Right cardiac atrium (tissue), 5 donors: ENCODE measurements at regions not wholly inside any gene's neighbourhood (a gene's known extent, or its start where the extent isn't known, plus 50 kb on each side); places are given as distances from the start of the nearest gene placed in this dataset.
A peak's percentile ranks its signal among the peaks of the same experiment; 100 is the strongest.

Experiments
- ATAC-seq, 2 donors: fragments of 200-7000 bp; cut with Tn5 transposase; one replicate each; pipeline versions ENCODE4 v1.8.0 to v1.9.1; 2020; ENCODE audit warnings: moderate library complexity in 2 of 2, mild to moderate bottlenecking in 1 of 2
- DNase-seq, 3 donors: peaks; one replicate each; pipeline ENCODE4 v3.0.0-alpha.2; 2020
- H3K27ac ChIP-seq: one replicate; pipeline ENCODE4 v1.5.1; 2013; ENCODE audit warnings: mild to moderate bottlenecking, low read length, control low read depth, moderate library complexity
- H3K27me3 ChIP-seq: one replicate; pipeline ENCODE4 v1.6.1; 2013; ENCODE audit not compliant: control insufficient read depth, insufficient read depth
- H3K4me1 ChIP-seq: one replicate; pipeline ENCODE4 v1.6.1; 2013; ENCODE audit warnings: low read length; ENCODE audit not compliant: control insufficient read depth, insufficient read depth
- H3K4me3 ChIP-seq: one replicate; pipeline ENCODE4 v1.5.1; 2013; ENCODE audit warnings: low read length, control low read depth
- H3K9me3 ChIP-seq: one replicate; pipeline ENCODE4 v1.6.1; 2013; ENCODE audit warnings: low read length; ENCODE audit not compliant: control insufficient read depth
- WGBS: extraction: QIAGEN DNeasy Blood & Tissue Kit; methylation state at CpG from one replicate; pipeline ENCODE4 v1.1.7; 2013; 5-methylcytosine and 5-hydroxymethylcytosine counted together
- intact Hi-C, 4 donors: fragments of 100-400 bp; cut with DNase I; formaldehyde crosslinking; loops; one replicate each; pipeline versions ENCODE4 v1.11.0 to v1.14.0; 2022 to 2023
- donor health status: healthy with polysubstance abuse.
- donor health status: DM: no; HTN: yes; CAD: no.
- donor health status: DM: no; HTN: no; CAD: no.
- donor health status: DM: no; HTN: yes; CAD: no; lungs with severe emphysema.
- donor health status: DM: yes; HTN: yes; CAD: no.

GRCh38 chr14:65251213-65251612 lies 148.9 kb upstream of the MAX start:
- no peaks in the 10 kb centered on the region for H3K4me1 ChIP-seq
- no peak overlapping the region for H3K4me3 ChIP-seq
- DNase-seq (no peak), ATAC-seq (peak; percentile 57 to 67)
- H3K9me3 ChIP-seq, result no peaks in the 10 kb centered on the region
- no peaks in the 10 kb centered on the region for H3K27me3 ChIP-seq
- WGBS, result 84% methylated on average over 1 of the region's 1 CpG
- no peak overlapping the region for H3K27ac ChIP-seq
- intact Hi-C loops, result no loop called here

- H3K4me3 ChIP-seq, result no peak overlapping the region
- 95% methylated on average over 1 of the region's 1 CpG for WGBS
- H3K4me1 ChIP-seq, result no peaks in the 10 kb centered on the region
- intact Hi-C loops, result no loop called here
- DNase-seq (no peak), ATAC-seq (no peak)
- no peaks in the 10 kb centered on the region for H3K27me3 ChIP-seq
- no peak overlapping the region for H3K27ac ChIP-seq
- H3K9me3 ChIP-seq, result no peaks in the 10 kb centered on the region
Observed at GRCh38 chr14:65252482-65253255, 150.4 kb upstream of the MAX start.

GRCh38 chr14:65255029-65255545 lies 152.8 kb upstream of the MAX start:
- H3K4me1 ChIP-seq, result no peaks in the 10 kb centered on the region
- ATAC-seq (no peak), DNase-seq (no peak)
- no peak overlapping the region for H3K27ac ChIP-seq
- H3K9me3 ChIP-seq, result no peaks in the 10 kb centered on the region
- H3K27me3 ChIP-seq, result no peaks in the 10 kb centered on the region
- 66% methylated on average over 5 of the region's 5 CpGs for WGBS
- H3K4me3 ChIP-seq, result no peak overlapping the region
- intact Hi-C loops, result no loop called here

- 45% methylated on average over 8 of the region's 8 CpGs for WGBS
- Histone ChIP-seq H3K9me3 (no peaks in the 10 kb centered on the region), H3K27ac (no peak overlapping the region), H3K4me3 (no peak overlapping the region), H3K4me1 (no peaks in the 10 kb centered on the region), H3K27me3 (no peaks in the 10 kb centered on the region)
- intact Hi-C loops, result no loop called here
- ATAC-seq (no peak), DNase-seq (no peak)
Observed at GRCh38 chr14:65255583-65256461, 153.5 kb upstream of the MAX start.

GRCh38 chr14:65256714-65257113 lies 154.4 kb upstream of the MAX start:
- Histone ChIP-seq H3K9me3 (no peaks in the 10 kb centered on the region), H3K27ac (no peak overlapping the region), H3K27me3 (no peaks in the 10 kb centered on the region), H3K4me3 (no peak overlapping the region), H3K4me1 (no peaks in the 10 kb centered on the region)
- intact Hi-C loops, result no loop called here
- 92% methylated on average over 4 of the region's 4 CpGs for WGBS
- no peak for ATAC-seq
- no peak for DNase-seq

GRCh38 chr14:65257425-65257824 lies 155.1 kb upstream of the FUT8 start:
- no peaks in the 10 kb centered on the region for H3K4me1 ChIP-seq
- ATAC-seq (no peak), DNase-seq (no peak)

GRCh38 chr14:65258391-65258790 lies 154.1 kb upstream of the FUT8 start:
- no peaks in the 10 kb centered on the region for H3K27me3 ChIP-seq
- DNase-seq (no peak), ATAC-seq (peak in 1 of 2 donors; percentile 69)
- no peak overlapping the region for H3K27ac ChIP-seq
- WGBS, result 37% methylated on average over 1 of the region's 1 CpG
- H3K9me3 ChIP-seq, result no peaks in the 10 kb centered on the region
- no peak overlapping the region for H3K4me3 ChIP-seq
- H3K4me1 ChIP-seq, result no peaks in the 10 kb centered on the region
- intact Hi-C loops, result no loop called here

More at GRCh38 chr14:65257425-65257824, 155.1 kb upstream of the FUT8 start:
- intact Hi-C loops, result no loop called here
- H3K4me3 ChIP-seq, result no peak overlapping the region
- no peak overlapping the region for H3K27ac ChIP-seq
- no peaks in the 10 kb centered on the region for H3K27me3 ChIP-seq
- 79% methylated on average over 7 of the region's 7 CpGs for WGBS
- no peaks in the 10 kb centered on the region for H3K9me3 ChIP-seq

GRCh38 chr14:65259000-65259399 lies 153.5 kb upstream of the FUT8 start:
- Histone ChIP-seq H3K4me1 (no peaks in the 10 kb centered on the region), H3K27me3 (no peaks in the 10 kb centered on the region), H3K4me3 (no peak overlapping the region), H3K9me3 (no peaks in the 10 kb centered on the region), H3K27ac (no peak overlapping the region)
- 94% methylated on average over 2 of the region's 2 CpGs for WGBS
- no peak for ATAC-seq
- intact Hi-C loops, result no loop called here
- DNase-seq, result no peak

GRCh38 chr14:65260786-65261185 lies 151.7 kb upstream of the FUT8 start:
- H3K27me3 ChIP-seq, result no peaks in the 10 kb centered on the region
- no peak for DNase-seq
- no peak for ATAC-seq
- no peak overlapping the region for H3K27ac ChIP-seq
- intact Hi-C loops, result no loop called here
- WGBS, result 95% methylated on average over 2 of the region's 2 CpGs
- no peaks in the 10 kb centered on the region for H3K4me1 ChIP-seq
- no peaks in the 10 kb centered on the region for H3K9me3 ChIP-seq
- H3K4me3 ChIP-seq, result no peak overlapping the region

- H3K4me1 ChIP-seq, result no peaks in the 10 kb centered on the region
- DNase-seq, result no peak
- H3K27ac ChIP-seq, result no peak overlapping the region
- ATAC-seq, result no peak
- 85% methylated on average over 1 of the region's 1 CpG for WGBS
- intact Hi-C loops, result no loop called here
- H3K9me3 ChIP-seq, result no peaks in the 10 kb centered on the region
- H3K27me3 ChIP-seq, result no peaks in the 10 kb centered on the region
- H3K4me3 ChIP-seq, result no peak overlapping the region
Observed at GRCh38 chr14:65261425-65261920, 151.1 kb upstream of the FUT8 start.

GRCh38 chr14:65261946-65262345 lies 150.6 kb upstream of the FUT8 start:
- DNase-seq, result no peak
- intact Hi-C loops, result no loop called here
- WGBS, result 54% methylated on average over 3 of the region's 3 CpGs

More at GRCh38 chr14:65261946-65262345, 150.6 kb upstream of the FUT8 start:
- H3K27ac ChIP-seq, result no peak overlapping the region
- no peak overlapping the region for H3K4me3 ChIP-seq
- H3K9me3 ChIP-seq, result no peaks in the 10 kb centered on the region
- ATAC-seq, result no peak
- H3K27me3 ChIP-seq, result no peaks in the 10 kb centered on the region
- no peaks in the 10 kb centered on the region for H3K4me1 ChIP-seq
